GM12878 (cell line): ENCODE measurements at regions not wholly inside any gene's neighbourhood (a gene's known extent, or its start where the extent isn't known, plus 50 kb on each side); places are given as distances from the start of the nearest gene placed in this dataset.

Experiments
- ATAC-seq: fragments of 200-7000 bp; cut with Tn5 transposase; 3 replicates; pipeline ENCODE4 v1.9.1; 2020; ENCODE audit warnings: mild to moderate bottlenecking, moderate library complexity
- BruUV-seq: library from RNA; stranded (reverse); fragments of 400-500 nt; replicated peaks from 2 replicates; lab custom pipeline; 2021; lab: Mats Ljungman, UMichigan
- CTCF ChIA-PET: fragments of 300-600 bp; sonication (Branson Sonifier 250); formaldehyde crosslinking; extraction: SDS; loops from one replicate; lab custom pipeline; 2021; ENCODE audit warnings: inconsistent platforms; lab: Yijun Ruan, JAX
- POLR2A ChIA-PET: fragments of 350-600 bp; formaldehyde crosslinking; extraction: SDS; loops from one replicate; lab custom pipeline; 2021; ENCODE audit warnings: inconsistent platforms; lab: Charles Lee
- RAD21 ChIA-PET: fragments of 300-600 bp; sonication (Branson Sonifier 250); formaldehyde crosslinking; loops from one replicate; lab custom pipeline; 2023; ENCODE audit warnings: antibody characterized with exemption; ENCODE audit not compliant: unreplicated experiment; lab: Charles Lee
- SMC1A ChIA-PET: fragments of 300-600 bp; sonication (Branson Sonifier 250); formaldehyde crosslinking; loops from one replicate; lab custom pipeline; 2023; ENCODE audit not compliant: unreplicated experiment, uncharacterized antibody; lab: Charles Lee
- DNase-seq: peaks from one replicate; pipeline ENCODE4 v3.0.0-alpha.2; 2011; ENCODE audit warnings: low read depth, low spot score
- FAIRE-seq: peaks from 3 replicates; lab custom pipeline; 2011; peaks lifted over from hg19 to GRCh38; lab: Jason Lieb, UNC
- H2AFZ ChIP-seq: 2 replicates; pipeline ENCODE4 v1.6.0; 2011; ENCODE audit warnings: low read depth, low read length, control low read depth; ENCODE audit not compliant: control insufficient read depth
- H3K27ac ChIP-seq: 2 replicates; pipeline ENCODE4 v1.5.1; 2011; ENCODE audit warnings: control low read depth; ENCODE audit not compliant: control insufficient read depth, insufficient read depth
- H3K27me3 ChIP-seq, 2 experiments: replicated peaks in 1 of 2; 2 replicates each; pipeline versions ENCODE4 v1.6.0 to v1.6.1; 2011; ENCODE audit warnings: low read length in 1 of 2; ENCODE audit not compliant: control insufficient read depth in 2 of 2, insufficient read depth in 2 of 2
- H3K36me3 ChIP-seq, 2 experiments: 2 replicates each; pipeline ENCODE4 v1.5.1; 2011; ENCODE audit warnings: low read length in 1 of 2; ENCODE audit not compliant: control insufficient read depth in 2 of 2, insufficient read depth in 2 of 2
- H3K4me1 ChIP-seq: 2 replicates; pipeline ENCODE4 v1.6.1; 2011; ENCODE audit warnings: mild to moderate bottlenecking, low read length, moderate library complexity, mixed read lengths; ENCODE audit not compliant: control insufficient read depth, insufficient read depth
- H3K4me2 ChIP-seq: 2 replicates; pipeline ENCODE4 v1.6.0; 2011; ENCODE audit warnings: control low read depth; ENCODE audit not compliant: control insufficient read depth, insufficient read depth
- H3K4me3 ChIP-seq: fragments of 200-600 bp; sonication (generic); 2 replicates; pipeline ENCODE4 v1.5.1; 2016
- H3K79me2 ChIP-seq: 2 replicates; pipeline ENCODE4 v1.6.0; 2011; ENCODE audit warnings: low read length; ENCODE audit not compliant: control insufficient read depth, insufficient read depth
- H3K9ac ChIP-seq: 2 replicates; pipeline ENCODE4 v1.8.0; 2011; ENCODE audit warnings: low read length, control low read depth, mixed read lengths; ENCODE audit not compliant: control insufficient read depth, insufficient read depth
- H3K9me3 ChIP-seq: replicated peaks from 3 replicates; pipeline ENCODE4 v1.5.1; 2011; ENCODE audit warnings: mild to moderate bottlenecking, low read length; ENCODE audit not compliant: control insufficient read depth, insufficient read depth
- H4K20me1 ChIP-seq: 2 replicates; pipeline ENCODE4 v1.6.0; 2011; ENCODE audit not compliant: control insufficient read depth, insufficient read depth
- ATF7 ChIP-seq: fragments of 450-650 bp; IDR thresholded peaks from 2 replicates; pipeline ENCODE4 v1.6.1; 2016; ENCODE audit warnings: low read depth, mild to moderate bottlenecking
- CHD4 ChIP-seq: fragments of 200-600 bp; sonication (generic); IDR thresholded peaks from 2 replicates; pipeline ENCODE4 v1.6.1; 2016; ENCODE audit warnings: mild to moderate bottlenecking
- E2F4 ChIP-seq: IDR thresholded peaks from 2 replicates; pipeline ENCODE4 v1.6.1; 2012; ENCODE audit warnings: low read depth, low read length, improper control_type of control experiment
- FOXM1 ChIP-seq: IDR thresholded peaks from 2 replicates; pipeline ENCODE4 v1.6.1; 2012; ENCODE audit warnings: low read depth, mild to moderate bottlenecking, inconsistent platforms, low read length, moderate library complexity
- SUPT20H ChIP-seq: IDR thresholded peaks from 2 replicates; pipeline ENCODE4 v1.6.1; 2011; ENCODE audit warnings: low read depth, mild to moderate bottlenecking, low read length, moderate library complexity, borderline replicate concordance; ENCODE audit not compliant: control insufficient read depth
- SUZ12 ChIP-seq: fragments of 200-600 bp; sonication (generic); IDR thresholded peaks from one replicate; pipeline ENCODE4 v1.6.1; 2018; ENCODE audit warnings: antibody characterized with exemption, mild to moderate bottlenecking; ENCODE audit not compliant: unreplicated experiment
- YBX1 ChIP-seq: fragments of 450-650 bp; IDR thresholded peaks from 2 replicates; pipeline ENCODE4 v1.6.1; 2016; ENCODE audit warnings: antibody characterized with exemption
- ZBTB40 ChIP-seq: fragments of 450-650 bp; IDR thresholded peaks from 2 replicates; pipeline ENCODE4 v1.6.1; 2016; ENCODE audit warnings: mild to moderate bottlenecking, moderate library complexity, borderline replicate concordance
- ZZZ3 ChIP-seq: IDR thresholded peaks from 2 replicates; pipeline ENCODE4 v1.6.1; 2011; ENCODE audit warnings: low read depth; ENCODE audit not compliant: control insufficient read depth, insufficient read length
- WGBS: methylation state at CpG from one replicate; pipeline ENCODE4 v1.1.6; 2016; ENCODE audit warnings: low lambda C conversion rate; ENCODE audit not compliant: insufficient replicate concordance, insufficient coverage; ENCODE audit errors: missing lambda C conversion rate; 5-methylcytosine and 5-hydroxymethylcytosine counted together
- in situ Hi-C: fragments of 300-500 bp; cut with MboI; formaldehyde crosslinking; loops from 9 replicates; pipeline ENCODE4 v1.14.3; 2018; ENCODE audit warnings: mixed read lengths
- intact Hi-C: fragments of 100-400 bp; cut with micrococcal nuclease; formaldehyde crosslinking; loops from one replicate; pipeline ENCODE4 v1.14.2; 2022; ENCODE audit not compliant: unreplicated experiment

DNA sequence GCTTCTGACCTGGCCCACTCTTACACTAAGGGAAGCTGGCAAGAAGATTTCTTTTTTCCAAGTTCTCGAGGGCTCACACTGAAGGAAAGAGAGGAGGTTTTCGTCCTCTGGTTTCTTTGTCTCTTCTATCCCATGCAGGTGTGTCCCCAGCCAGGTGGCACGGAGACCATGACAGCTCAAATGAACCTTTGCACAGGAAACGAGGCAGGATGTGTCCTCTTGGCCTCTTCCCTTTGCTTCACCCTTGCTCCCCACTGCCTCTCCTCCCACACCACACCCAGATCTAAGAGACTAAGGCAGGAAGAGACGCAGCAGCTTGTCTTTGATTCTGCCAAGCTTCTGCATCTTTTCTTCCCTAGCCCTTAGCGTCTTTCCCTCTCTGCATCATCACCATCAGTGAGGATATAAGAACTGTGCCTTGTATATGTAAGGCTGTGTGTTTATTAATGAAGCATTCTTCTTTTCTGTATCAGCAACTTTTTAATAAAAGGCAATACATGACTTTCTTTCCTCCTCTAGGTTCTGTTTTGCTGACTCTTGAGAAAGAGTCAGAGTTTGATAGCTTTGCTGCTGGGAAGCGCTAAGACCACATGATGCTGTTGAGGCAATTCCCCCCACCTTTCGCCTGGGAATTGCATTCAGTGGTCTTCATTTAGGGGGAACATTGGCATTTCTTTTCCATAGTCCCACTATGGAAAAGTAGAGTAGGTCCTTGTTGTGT, 56.0 kb upstream of the PARVA start (continued):
- TF ChIP-seq ZZZ3: no peak
- TF ChIP-seq E2F4: no peak
- TF ChIP-seq CHD4: no peak
- TF ChIP-seq, all 136 proteins: peak for 0

DNA sequence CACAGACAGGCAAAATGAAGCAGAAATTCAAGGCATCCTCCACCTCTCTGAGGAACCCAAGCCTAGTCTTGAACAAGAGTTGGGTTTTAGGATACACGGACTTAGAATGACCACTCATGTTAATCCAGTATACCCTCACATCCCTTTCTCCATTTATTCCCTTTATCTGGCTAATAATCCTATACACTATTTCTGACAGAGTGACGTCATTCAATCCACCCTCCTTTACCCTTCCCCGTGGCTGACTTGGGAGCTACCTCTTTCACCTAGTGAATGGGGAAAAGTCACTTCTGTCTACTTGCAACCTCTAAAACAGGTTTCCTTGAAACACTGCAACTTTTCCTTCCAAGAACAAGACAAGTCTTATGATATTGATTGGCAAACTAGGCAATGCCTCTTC, 52.8 kb upstream of the PARVA start:
- TF ChIP-seq FOXM1: no peak
- TF ChIP-seq ATF7: peak; percentile 51
- TF ChIP-seq SUPT20H: no peak
- TF ChIP-seq SUZ12: no peak
- TF ChIP-seq ZBTB40: no peak
- TF ChIP-seq YBX1: no peak
- TF ChIP-seq, all 136 proteins: peak for 1
- intact Hi-C loops (no loop called here), in situ Hi-C loops (no loop called here)
- Histone ChIP-seq H3K27ac (no peak overlapping the region), H3K9me3 (no peaks in the 10 kb centered on the region), H3K4me3 (no peak overlapping the region), H3K9ac (no peak overlapping the region), H3K27me3 (no peaks in the 10 kb centered on the region; a peak in 1 of 4 replicates), H3K79me2 (no peaks in the 10 kb centered on the region), H4K20me1 (no peaks in the 10 kb centered on the region), H3K4me1 (no peaks in the 10 kb centered on the region), H3K4me2 (no peak overlapping the region), H2AFZ (no peak overlapping the region), H3K36me3 (no peaks in the 10 kb centered on the region)
- ChIA-PET CTCF (no interaction called here), RAD21 (no interaction called here), POLR2A (no interaction called here), SMC1A (no interaction called here)
- FAIRE-seq (no peak), DNase-seq (no peak), ATAC-seq (no peak)
- no TSS peak for BruUV-seq
- 17% methylated on average over 3 of the region's 3 CpGs for WGBS
